Tibial nerve (tissue), 4 donors: ENCODE measurements at regions not wholly inside any gene's neighbourhood (a gene's known extent, or its start where the extent isn't known, plus 50 kb on each side); places are given as distances from the start of the nearest gene placed in this dataset.

Experiments
- DNase-seq, 2 donors: peaks; one replicate each; pipeline ENCODE4 v3.0.0-alpha.2; 2019; ENCODE audit warnings: low spot score in 2 of 2
- H3K27ac ChIP-seq, 4 donors: fragments of 200-600 bp; sonication (generic) in 3 of 4; one replicate each; pipeline ENCODE4 v1.5.1; 2017 to 2019; ENCODE audit warnings: mild to moderate bottlenecking in 1 of 4
- H3K27me3 ChIP-seq, 2 donors: fragments of 200-600 bp; sonication (generic) in 1 of 2; one replicate each; pipeline versions ENCODE4 v1.5.1 to v1.6.0; 2017 to 2019
- H3K36me3 ChIP-seq, 3 donors: fragments of 200-600 bp; sonication (generic); one replicate each; pipeline ENCODE4 v1.5.1; 2018 to 2019
- H3K4me1 ChIP-seq, 4 donors: fragments of 200-600 bp; sonication (generic) in 3 of 4; one replicate each; pipeline ENCODE4 v1.5.1; 2017 to 2019
- H3K4me3 ChIP-seq, 4 donors: fragments of 200-600 bp; sonication (generic) in 3 of 4; one replicate each; pipeline ENCODE4 v1.5.1; 2017 to 2019; ENCODE audit warnings: mild to moderate bottlenecking in 1 of 4, moderate library complexity in 1 of 4
- H3K9me3 ChIP-seq, 4 donors: fragments of 200-600 bp; sonication (generic) in 3 of 4; one replicate each; pipeline ENCODE4 v1.5.1; 2017 to 2019
- CTCF ChIP-seq, 5 experiments: fragments of 200-600 bp in 3 of 5; fragments of 450-650 bp in 2 of 5; sonication (generic) in 3 of 5; IDR thresholded peaks; one replicate each; pipeline ENCODE4 v1.5.1; 2016 to 2019; ENCODE audit warnings: antibody characterized with exemption in 5 of 5, mild to moderate bottlenecking in 3 of 5, moderate library complexity in 2 of 5
- EP300 ChIP-seq, 2 donors: sonication (generic); formaldehyde crosslinking; IDR thresholded peaks; one replicate each; pipeline ENCODE4 v1.6.1; 2017; ENCODE audit warnings: antibody characterized with exemption in 2 of 2, mild to moderate bottlenecking in 1 of 2
- POLR2A ChIP-seq, 2 donors: fragments of 450-650 bp; IDR thresholded peaks; one replicate each; pipeline ENCODE4 v1.6.1; 2017; ENCODE audit warnings: antibody characterized with exemption in 2 of 2, mild to moderate bottlenecking in 2 of 2, moderate library complexity in 2 of 2
- WGBS, 2 donors: methylation state at CpG; one replicate each; pipeline ENCODE4 v1.1.5; 2018; 5-methylcytosine and 5-hydroxymethylcytosine counted together

DNA sequence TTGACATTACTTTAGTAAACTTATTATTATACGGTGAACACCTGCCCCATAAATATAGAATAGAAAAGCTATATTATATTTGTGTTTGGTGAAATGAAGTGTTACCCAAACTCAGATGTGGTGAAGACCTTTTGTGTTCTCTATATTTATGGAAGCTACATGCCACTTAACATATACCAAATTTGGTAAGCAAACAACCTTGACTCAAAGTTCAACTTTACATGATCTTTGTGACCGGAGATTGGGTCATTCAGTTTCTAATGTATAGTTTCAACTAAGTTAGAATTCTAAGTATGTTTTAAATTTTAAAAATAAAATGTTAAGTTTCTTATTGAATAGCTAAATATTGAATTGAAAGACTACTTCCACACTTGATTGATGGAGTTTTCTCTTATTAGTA lies 288.6 kb upstream of the SEMA3D start:
- Histone ChIP-seq H3K27me3 (no peaks in the 10 kb centered on the region), H3K4me3 (no peak overlapping the region), H3K4me1 (no peaks in the 10 kb centered on the region), H3K36me3 (no peaks in the 10 kb centered on the region), H3K27ac (no peak overlapping the region), H3K9me3 (no peaks in the 10 kb centered on the region)
- TF ChIP-seq EP300 (IDR thresholded peaks at IDR 0.05) (no peak), POLR2A (IDR thresholded peaks at IDR 0.05) (no peak), CTCF (IDR thresholded peaks at IDR 0.05) (no peak)
- no peak for DNase-seq
- WGBS, 2 donors: 94 to 96% methylated on average over 2 of the region's 2 CpGs

DNA sequence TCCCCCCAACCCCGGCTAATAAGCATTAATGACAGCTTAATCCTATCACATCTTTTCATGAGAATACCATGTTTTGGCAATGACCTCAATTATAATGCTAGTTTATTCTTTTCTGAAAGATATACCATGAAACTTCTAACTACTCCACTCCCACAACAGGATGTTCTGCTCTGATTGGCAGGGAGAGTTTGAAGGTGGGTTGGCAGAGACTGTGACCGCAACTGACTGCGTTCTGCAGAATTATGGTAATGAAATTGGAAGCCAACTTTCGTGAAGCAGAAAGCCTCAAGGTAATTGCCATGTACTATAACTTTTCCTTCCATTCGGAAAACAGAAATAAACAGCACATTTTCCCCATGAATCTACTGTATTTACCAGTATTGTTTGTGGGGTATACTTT lies 288.2 kb upstream of the SEMA3D start:
- Histone ChIP-seq H3K4me1 (no peaks in the 10 kb centered on the region), H3K9me3 (no peaks in the 10 kb centered on the region), H3K4me3 (no peak overlapping the region), H3K27ac (no peak overlapping the region), H3K27me3 (no peaks in the 10 kb centered on the region), H3K36me3 (no peaks in the 10 kb centered on the region)
- no peak for DNase-seq
- TF ChIP-seq EP300 (IDR thresholded peaks at IDR 0.05): no peak
- no peak for TF ChIP-seq CTCF (IDR thresholded peaks at IDR 0.05)
- TF ChIP-seq POLR2A (IDR thresholded peaks at IDR 0.05): no peak
- 89 to 96% methylated on average over 5 of the region's 5 CpGs for WGBS, 2 donors

- no peak overlapping the region for H3K27ac ChIP-seq
Measured at GRCh38 chr7:85474234-85474633, 287.4 kb upstream of the SEMA3D start.

DNA sequence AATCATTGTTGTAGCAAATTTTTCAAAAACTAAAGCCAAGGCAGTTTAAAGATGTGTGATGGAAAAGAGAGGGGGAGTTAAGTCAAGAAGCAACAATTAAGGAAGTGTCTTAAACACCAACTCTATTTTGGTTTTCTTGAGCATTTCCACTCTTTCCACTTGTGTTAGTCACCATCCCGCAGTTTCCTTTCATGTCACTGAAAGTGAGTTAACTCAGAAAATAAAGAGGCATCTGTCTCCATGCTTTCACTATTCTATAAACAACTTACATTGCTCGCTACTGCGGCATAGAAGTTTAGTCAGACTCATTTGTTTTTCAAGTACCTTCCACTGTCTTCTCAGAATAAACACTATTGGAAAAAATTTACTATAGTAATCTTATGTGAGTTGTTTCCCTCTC lies 284.9 kb upstream of the SEMA3D start:
- no peak for TF ChIP-seq EP300 (IDR thresholded peaks at IDR 0.05)
- no peak for TF ChIP-seq POLR2A (IDR thresholded peaks at IDR 0.05)
- no peak for TF ChIP-seq CTCF (IDR thresholded peaks at IDR 0.05)
- Histone ChIP-seq H3K4me3 (no peak overlapping the region), H3K27ac (no peak overlapping the region), H3K9me3 (no peaks in the 10 kb centered on the region), H3K4me1 (no peaks in the 10 kb centered on the region), H3K36me3 (no peaks in the 10 kb centered on the region), H3K27me3 (no peaks in the 10 kb centered on the region)
- DNase-seq: no peak
- 29 to 39% methylated on average over 3 of the region's 3 CpGs for WGBS, 2 donors

More at GRCh38 chr7:85474234-85474633, 287.4 kb upstream of the SEMA3D start:
- no peaks in the 10 kb centered on the region for H3K27me3 ChIP-seq
- no peak for DNase-seq
- no peaks in the 10 kb centered on the region for H3K4me1 ChIP-seq
- no peaks in the 10 kb centered on the region for H3K36me3 ChIP-seq
- 75 to 84% methylated on average over 2 of the region's 2 CpGs for WGBS, 2 donors
- H3K9me3 ChIP-seq: no peaks in the 10 kb centered on the region
- TF ChIP-seq POLR2A (IDR thresholded peaks at IDR 0.05): no peak
- TF ChIP-seq EP300 (IDR thresholded peaks at IDR 0.05): no peak
- no peak for TF ChIP-seq CTCF (IDR thresholded peaks at IDR 0.05)
- no peak overlapping the region for H3K4me3 ChIP-seq

GRCh38 chr7:85471307-85471706 lies 284.5 kb upstream of the SEMA3D start:
- H3K36me3 ChIP-seq: no peaks in the 10 kb centered on the region
- no peak for TF ChIP-seq CTCF (IDR thresholded peaks at IDR 0.05)
- TF ChIP-seq POLR2A (IDR thresholded peaks at IDR 0.05): no peak
- TF ChIP-seq EP300 (IDR thresholded peaks at IDR 0.05): no peak
- H3K4me1 ChIP-seq: no peaks in the 10 kb centered on the region
- no peaks in the 10 kb centered on the region for H3K27me3 ChIP-seq
- no peaks in the 10 kb centered on the region for H3K9me3 ChIP-seq
- H3K4me3 ChIP-seq: no peak overlapping the region
- H3K27ac ChIP-seq: no peak overlapping the region
- DNase-seq: no peak
